ENCODE measurements at regions not wholly inside any gene's neighbourhood (a gene's known extent, or its start where the extent isn't known, plus 50 kb on each side); places are given as distances from the start of the nearest gene placed in this dataset.

- H3K4me2 ChIP-seq (ENCODE audit: low read length) = no peak overlapping the region
- H3K27me3 ChIP-seq (ENCODE audit: control insufficient read depth, low read length) = no peaks in the 10 kb centered on the region
- no peaks in the 10 kb centered on the region for H3K4me1 ChIP-seq (ENCODE audit: control insufficient read depth, low read length)
- no peaks in the 10 kb centered on the region for H3K79me2 ChIP-seq (ENCODE audit: control insufficient read depth, low read length)
- H3F3A ChIP-seq (ENCODE audit: control insufficient read depth, insufficient read depth) = no peaks in the 10 kb centered on the region
- H3K9me3 ChIP-seq (ENCODE audit: control insufficient read depth, insufficient read depth, low read length) = no peaks in the 10 kb centered on the region; the same call in 1 of the 2 replicates
- H3K27ac ChIP-seq (ENCODE audit: low read depth, low read length) = no peak overlapping the region
- TF ChIP-seq, protein P1, sequence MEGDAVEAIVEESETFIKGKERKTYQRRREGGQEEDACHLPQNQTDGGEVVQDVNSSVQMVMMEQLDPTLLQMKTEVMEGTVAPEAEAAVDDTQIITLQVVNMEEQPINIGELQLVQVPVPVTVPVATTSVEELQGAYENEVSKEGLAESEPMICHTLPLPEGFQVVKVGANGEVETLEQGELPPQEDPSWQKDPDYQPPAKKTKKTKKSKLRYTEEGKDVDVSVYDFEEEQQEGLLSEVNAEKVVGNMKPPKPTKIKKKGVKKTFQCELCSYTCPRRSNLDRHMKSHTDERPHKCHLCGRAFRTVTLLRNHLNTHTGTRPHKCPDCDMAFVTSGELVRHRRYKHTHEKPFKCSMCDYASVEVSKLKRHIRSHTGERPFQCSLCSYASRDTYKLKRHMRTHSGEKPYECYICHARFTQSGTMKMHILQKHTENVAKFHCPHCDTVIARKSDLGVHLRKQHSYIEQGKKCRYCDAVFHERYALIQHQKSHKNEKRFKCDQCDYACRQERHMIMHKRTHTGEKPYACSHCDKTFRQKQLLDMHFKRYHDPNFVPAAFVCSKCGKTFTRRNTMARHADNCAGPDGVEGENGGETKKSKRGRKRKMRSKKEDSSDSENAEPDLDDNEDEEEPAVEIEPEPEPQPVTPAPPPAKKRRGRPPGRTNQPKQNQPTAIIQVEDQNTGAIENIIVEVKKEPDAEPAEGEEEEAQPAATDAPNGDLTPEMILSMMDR (IDR thresholded peaks at IDR 0.05; ENCODE audit: low read depth, low read length, poor library complexity, severe bottlenecking) = no peak
- no peak for TF ChIP-seq EZH2phosphoT487 (IDR thresholded peaks at IDR 0.05; ENCODE audit: borderline replicate concordance, low read length)
- no peak overlapping the region for H3K4me3 ChIP-seq (ENCODE audit: low read length)
- no peaks in the 10 kb centered on the region for H3K36me3 ChIP-seq (ENCODE audit: control insufficient read depth, low read length)
- H4K20me1 ChIP-seq (ENCODE audit: control insufficient read depth, insufficient read depth, low read depth, low read length) = no peaks in the 10 kb centered on the region
- H3K9me2 ChIP-seq (replicated peaks; ENCODE audit: control insufficient read depth, low read length) = no peaks in the 10 kb centered on the region
Measured at GRCh38 chr5:92868442-92868841, 712.6 kb downstream of the NR2F1-AS1 start.

DNA sequence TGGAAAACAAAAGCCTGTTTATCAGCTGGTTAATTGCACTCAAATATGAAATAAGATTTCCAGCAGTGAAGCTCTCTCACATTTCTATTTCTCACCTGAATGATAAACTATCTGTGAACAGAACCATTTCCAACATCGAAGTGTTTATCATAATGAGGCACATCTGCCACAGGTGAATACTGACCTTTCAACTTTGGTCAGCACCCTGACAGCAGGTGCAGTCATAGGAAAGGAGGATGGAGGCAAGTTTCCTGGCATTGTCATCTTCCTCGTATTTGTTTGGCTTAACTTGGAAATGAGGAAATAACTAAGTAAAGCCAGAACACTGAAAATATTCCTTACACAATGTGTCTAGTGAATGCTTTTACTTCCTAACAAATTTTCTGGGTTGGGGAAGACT, 716.4 kb downstream of the NR2F1-AS1 start:
- no peak overlapping the region for H3K4me3 ChIP-seq (ENCODE audit: low read length)
- H3K4me1 ChIP-seq (ENCODE audit: control insufficient read depth, low read length) = no peaks in the 10 kb centered on the region
- no peaks in the 10 kb centered on the region for H3K36me3 ChIP-seq (ENCODE audit: control insufficient read depth, low read length)
- no peak overlapping the region for H3K27ac ChIP-seq (ENCODE audit: low read depth, low read length)
- no peaks in the 10 kb centered on the region for H4K20me1 ChIP-seq (ENCODE audit: control insufficient read depth, insufficient read depth, low read depth, low read length)
- no peaks in the 10 kb centered on the region for H3K27me3 ChIP-seq (ENCODE audit: control insufficient read depth, low read length)
- no peaks in the 10 kb centered on the region for H3K79me2 ChIP-seq (ENCODE audit: control insufficient read depth, low read length)
- no peaks in the 10 kb centered on the region; the same call in 1 of the 2 replicates for H3K9me3 ChIP-seq (ENCODE audit: control insufficient read depth, insufficient read depth, low read length)
- no peaks in the 10 kb centered on the region for H3K9me2 ChIP-seq (replicated peaks; ENCODE audit: control insufficient read depth, low read length)
- H3F3A ChIP-seq (ENCODE audit: control insufficient read depth, insufficient read depth) = no peaks in the 10 kb centered on the region
- TF ChIP-seq, protein P1 (IDR thresholded peaks at IDR 0.05; ENCODE audit: low read depth, low read length, poor library complexity, severe bottlenecking) = no peak
- TF ChIP-seq EZH2phosphoT487 (IDR thresholded peaks at IDR 0.05; ENCODE audit: borderline replicate concordance, low read length) = no peak
- H3K4me2 ChIP-seq (ENCODE audit: low read length) = no peak overlapping the region

DNA sequence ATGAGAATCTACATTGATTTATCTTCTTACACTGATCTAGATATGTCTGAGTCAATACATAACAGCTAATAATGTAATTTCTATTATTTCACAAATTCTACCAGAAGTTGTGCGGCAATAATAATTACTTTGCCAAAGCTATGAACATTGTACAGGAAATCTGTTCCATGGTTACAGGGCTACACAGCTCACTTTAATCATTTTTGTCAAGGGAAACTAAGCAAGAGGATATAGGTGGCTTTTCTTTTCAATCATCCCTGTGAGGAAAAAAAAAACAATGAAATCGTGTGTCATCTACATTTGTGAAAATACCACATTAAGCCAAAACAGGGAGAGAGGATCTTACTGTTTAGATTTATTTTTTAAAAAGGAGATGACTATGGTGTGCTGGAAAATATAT, 717.4 kb downstream of the NR2F1-AS1 start:
- H3K4me3 ChIP-seq (ENCODE audit: low read length) = no peak overlapping the region
- no peaks in the 10 kb centered on the region for H3K79me2 ChIP-seq (ENCODE audit: control insufficient read depth, low read length)
- no peaks in the 10 kb centered on the region for H3F3A ChIP-seq (ENCODE audit: control insufficient read depth, insufficient read depth)
- no peak for TF ChIP-seq EZH2phosphoT487 (IDR thresholded peaks at IDR 0.05; ENCODE audit: borderline replicate concordance, low read length)
- TF ChIP-seq, protein P1 (IDR thresholded peaks at IDR 0.05; ENCODE audit: low read depth, low read length, poor library complexity, severe bottlenecking) = no peak
- no peak overlapping the region for H3K27ac ChIP-seq (ENCODE audit: low read depth, low read length)
- H4K20me1 ChIP-seq (ENCODE audit: control insufficient read depth, insufficient read depth, low read depth, low read length) = no peaks in the 10 kb centered on the region
- H3K36me3 ChIP-seq (ENCODE audit: control insufficient read depth, low read length) = no peaks in the 10 kb centered on the region
- H3K9me2 ChIP-seq (replicated peaks; ENCODE audit: control insufficient read depth, low read length) = no peaks in the 10 kb centered on the region
- H3K9me3 ChIP-seq (ENCODE audit: control insufficient read depth, insufficient read depth, low read length) = no peaks in the 10 kb centered on the region; the same call in 1 of the 2 replicates
- H3K4me1 ChIP-seq (ENCODE audit: control insufficient read depth, low read length) = no peaks in the 10 kb centered on the region
- no peak overlapping the region for H3K4me2 ChIP-seq (ENCODE audit: low read length)
- H3K27me3 ChIP-seq (ENCODE audit: control insufficient read depth, low read length) = no peaks in the 10 kb centered on the region

Data from DOHH2 (cell line).